ENCODE measurements at regions not wholly inside any gene's neighbourhood (a gene's known extent, or its start where the extent isn't known, plus 50 kb on each side); places are given as distances from the start of the nearest gene placed in this dataset.

DNA sequence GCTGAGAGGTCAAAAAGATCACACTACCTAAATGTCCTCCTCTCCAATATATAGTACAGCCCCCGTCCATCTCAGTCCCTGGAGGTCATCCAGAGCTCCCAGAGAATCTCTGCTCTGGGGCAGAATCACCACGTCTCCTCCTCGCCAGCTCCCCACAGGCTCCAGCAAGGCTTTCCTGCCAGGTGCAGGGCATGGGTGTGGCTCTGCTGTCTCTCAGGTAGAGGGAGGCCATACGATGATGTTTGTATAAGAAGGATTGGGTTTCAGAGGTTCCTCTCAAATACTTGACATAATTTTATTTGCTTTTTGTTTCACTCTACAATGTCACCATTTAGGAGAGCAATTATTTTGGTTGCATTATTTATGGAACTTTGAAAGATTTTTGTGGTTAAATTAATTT, 98.3 kb upstream of the PRSS58 start:
- intact Hi-C loops (cut with DNase I; ENCODE audit: low total_unique reads) (no loop called here), in situ Hi-C loops (cut with MboI; ENCODE audit: low pct_ligation_motif_present in 1 of 4, low pct_unique_long_range_greater_than_20kb in 1 of 4, low sequenced_read_pairs in 3 of 4) (no loop called here)
- no peaks in the 10 kb centered on the region for H3K9me3 ChIP-seq
- no peak for DNase-seq
- H3K27me3 ChIP-seq, result no peaks in the 10 kb centered on the region
- TF ChIP-seq, protein P1, sequence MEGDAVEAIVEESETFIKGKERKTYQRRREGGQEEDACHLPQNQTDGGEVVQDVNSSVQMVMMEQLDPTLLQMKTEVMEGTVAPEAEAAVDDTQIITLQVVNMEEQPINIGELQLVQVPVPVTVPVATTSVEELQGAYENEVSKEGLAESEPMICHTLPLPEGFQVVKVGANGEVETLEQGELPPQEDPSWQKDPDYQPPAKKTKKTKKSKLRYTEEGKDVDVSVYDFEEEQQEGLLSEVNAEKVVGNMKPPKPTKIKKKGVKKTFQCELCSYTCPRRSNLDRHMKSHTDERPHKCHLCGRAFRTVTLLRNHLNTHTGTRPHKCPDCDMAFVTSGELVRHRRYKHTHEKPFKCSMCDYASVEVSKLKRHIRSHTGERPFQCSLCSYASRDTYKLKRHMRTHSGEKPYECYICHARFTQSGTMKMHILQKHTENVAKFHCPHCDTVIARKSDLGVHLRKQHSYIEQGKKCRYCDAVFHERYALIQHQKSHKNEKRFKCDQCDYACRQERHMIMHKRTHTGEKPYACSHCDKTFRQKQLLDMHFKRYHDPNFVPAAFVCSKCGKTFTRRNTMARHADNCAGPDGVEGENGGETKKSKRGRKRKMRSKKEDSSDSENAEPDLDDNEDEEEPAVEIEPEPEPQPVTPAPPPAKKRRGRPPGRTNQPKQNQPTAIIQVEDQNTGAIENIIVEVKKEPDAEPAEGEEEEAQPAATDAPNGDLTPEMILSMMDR (IDR thresholded peaks at IDR 0.05), result no peak
- TF ChIP-seq EP300 (IDR thresholded peaks at IDR 0.05; ENCODE audit: low read depth) (no peak), POLR2AphosphoS5 (IDR thresholded peaks at IDR 0.05) (no peak), POLR2A (IDR thresholded peaks at IDR 0.05) (no peak)
- no peak overlapping the region for H3K27ac ChIP-seq
- 23% methylated on average over 4 of the region's 4 CpGs; no CpG with 5 or more reads in 1 of the 2 donors for WGBS, 2 donors (ENCODE audit: low coverage in 1 of 2)
- no peaks in the 10 kb centered on the region for H3K36me3 ChIP-seq
- H3K4me1 ChIP-seq, result peaks cover 0 to 5% (median 0%) of the 10 kb centered on the region in 4 donors
- no peak overlapping the region for H3K4me3 ChIP-seq

DNA sequence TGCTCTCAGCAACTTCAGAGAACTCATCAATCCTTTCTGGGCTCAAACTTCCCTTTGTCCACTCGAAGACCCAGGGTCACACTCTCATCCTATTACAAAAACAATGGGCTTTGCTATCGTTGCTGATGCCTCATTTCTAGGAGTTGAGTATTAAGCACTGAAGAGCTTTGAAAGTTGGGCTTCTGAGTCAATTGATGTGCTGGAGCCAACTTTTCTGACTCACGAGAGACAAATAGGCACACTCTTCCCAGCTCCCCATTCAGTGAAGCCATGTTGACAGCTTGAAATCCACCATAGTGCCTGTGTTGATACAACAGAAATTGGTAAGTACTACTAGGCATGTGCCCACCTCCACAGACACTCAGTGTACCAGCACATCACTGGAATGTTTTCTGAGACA, 97.5 kb upstream of the PRSS58 start:
- H3K27me3 ChIP-seq, result no peaks in the 10 kb centered on the region
- intact Hi-C loops (cut with DNase I; ENCODE audit: low total_unique reads) (no loop called here), in situ Hi-C loops (cut with MboI; ENCODE audit: low pct_ligation_motif_present in 1 of 4, low pct_unique_long_range_greater_than_20kb in 1 of 4, low sequenced_read_pairs in 3 of 4) (no loop called here)
- no peaks in the 10 kb centered on the region for H3K36me3 ChIP-seq
- H3K9me3 ChIP-seq, result no peaks in the 10 kb centered on the region
- no peak overlapping the region for H3K4me3 ChIP-seq
- no peak for DNase-seq
- TF ChIP-seq EP300 (IDR thresholded peaks at IDR 0.05; ENCODE audit: low read depth) (no peak), POLR2A (IDR thresholded peaks at IDR 0.05) (no peak)
- 57 to 82% methylated on average over 2 to 3 of the region's 3 CpGs for WGBS, 2 donors (ENCODE audit: low coverage in 1 of 2)
- H3K4me1 ChIP-seq, result peaks cover 0 to 5% (median 0%) of the 10 kb centered on the region in 4 donors
- H3K27ac ChIP-seq, result no peak overlapping the region

DNA sequence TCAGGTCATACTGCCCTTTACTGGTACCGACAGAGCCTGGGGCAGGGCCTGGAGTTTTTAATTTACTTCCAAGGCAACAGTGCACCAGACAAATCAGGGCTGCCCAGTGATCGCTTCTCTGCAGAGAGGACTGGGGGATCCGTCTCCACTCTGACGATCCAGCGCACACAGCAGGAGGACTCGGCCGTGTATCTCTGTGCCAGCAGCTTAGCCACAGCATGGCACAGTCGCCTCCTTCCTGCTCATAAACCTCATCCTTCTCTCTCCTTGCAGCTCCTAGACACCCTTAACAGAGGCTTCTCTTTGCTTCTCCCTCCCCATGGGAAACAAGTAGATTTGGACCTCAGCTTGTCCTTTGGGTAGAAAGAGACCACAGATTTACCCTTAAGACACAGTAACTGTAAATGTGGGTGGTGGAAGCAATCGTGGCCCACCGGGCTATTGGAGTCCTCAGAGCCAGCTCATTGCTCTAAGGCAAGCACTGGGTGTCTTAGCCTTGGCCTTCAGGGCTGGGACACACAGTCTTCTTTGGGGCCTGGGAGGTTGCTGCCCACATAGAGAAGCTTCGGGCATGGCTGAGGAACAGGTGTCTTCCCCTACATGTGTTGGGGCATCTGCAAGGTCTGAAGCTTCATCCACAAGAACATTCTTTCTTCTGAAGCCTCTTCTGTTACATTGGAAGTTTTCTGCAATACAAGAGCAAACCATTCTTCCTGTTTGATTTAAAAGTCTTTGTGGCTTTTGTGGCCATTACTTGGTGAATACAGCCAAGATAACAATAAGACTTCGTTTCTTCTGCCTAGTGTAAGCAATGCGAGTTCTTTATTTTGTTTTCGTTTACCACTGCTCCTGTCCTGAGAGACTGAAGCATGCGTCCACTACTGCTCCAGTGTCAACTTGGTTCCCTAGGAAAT, 95.5 kb upstream of the PRSS58 start:
- 74 to 75% methylated on average over 4 to 15 of the region's 15 CpGs for WGBS, 2 donors (ENCODE audit: low coverage in 1 of 2)
- Histone ChIP-seq H3K4me1 (peaks cover 0 to 5% (median 0%) of the 10 kb centered on the region in 4 donors), H3K36me3 (no peaks in the 10 kb centered on the region), H3K27ac (no peak overlapping the region), H3K9me3 (no peaks in the 10 kb centered on the region), H3K27me3 (no peaks in the 10 kb centered on the region), H3K4me3 (no peak overlapping the region)
- intact Hi-C loops (cut with DNase I; ENCODE audit: low total_unique reads) (no loop called here), in situ Hi-C loops (cut with MboI; ENCODE audit: low pct_ligation_motif_present in 1 of 4, low pct_unique_long_range_greater_than_20kb in 1 of 4, low sequenced_read_pairs in 3 of 4) (no loop called here)
- TF ChIP-seq, protein P1 (IDR thresholded peaks at IDR 0.05), result no peak
- TF ChIP-seq EP300 (IDR thresholded peaks at IDR 0.05; ENCODE audit: low read depth), result no peak
- no peak for TF ChIP-seq POLR2AphosphoS5 (IDR thresholded peaks at IDR 0.05)
- no peak for TF ChIP-seq POLR2A (IDR thresholded peaks at IDR 0.05)
- DNase-seq, result no peak

DNA sequence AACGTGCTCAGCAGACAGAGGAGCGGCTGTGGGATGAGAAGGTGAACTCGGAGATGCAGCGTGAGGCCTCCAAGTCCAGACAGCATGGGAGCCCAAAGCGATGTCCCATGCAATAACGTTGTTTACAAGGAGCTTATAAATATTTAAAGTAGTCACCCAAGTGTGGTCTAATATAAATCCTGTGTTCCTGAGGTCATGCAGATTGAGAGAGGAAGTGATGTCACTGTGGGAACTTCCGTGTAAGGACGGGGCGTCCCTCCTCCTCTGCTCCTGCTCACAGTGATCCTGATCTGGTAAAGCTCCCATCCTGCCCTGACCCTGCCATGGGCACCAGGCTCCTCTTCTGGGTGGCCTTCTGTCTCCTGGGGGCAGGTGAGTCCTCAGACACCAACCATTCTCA, 94.7 kb upstream of the PRSS58 start:
- intact Hi-C loops (cut with DNase I; ENCODE audit: low total_unique reads), result no loop called here
- no peak for TF ChIP-seq POLR2AphosphoS5 (IDR thresholded peaks at IDR 0.05)
- TF ChIP-seq, protein P1 (IDR thresholded peaks at IDR 0.05), result no peak
- no peak for TF ChIP-seq POLR2A (IDR thresholded peaks at IDR 0.05)
- TF ChIP-seq EP300 (IDR thresholded peaks at IDR 0.05; ENCODE audit: low read depth), result no peak
- H3K4me3 ChIP-seq, result no peak overlapping the region
- H3K27ac ChIP-seq, result no peak overlapping the region
- H3K4me1 ChIP-seq, result no peaks in the 10 kb centered on the region
- no peaks in the 10 kb centered on the region for H3K36me3 ChIP-seq
- 59 to 67% methylated on average over 3 to 9 of the region's 9 CpGs for WGBS, 2 donors (ENCODE audit: low coverage in 1 of 2)
- no peak for DNase-seq
- H3K27me3 ChIP-seq, result no peaks in the 10 kb centered on the region
- H3K9me3 ChIP-seq, result no peaks in the 10 kb centered on the region
- in situ Hi-C loops (cut with MboI; ENCODE audit: low pct_ligation_motif_present in 1 of 4, low pct_unique_long_range_greater_than_20kb in 1 of 4, low sequenced_read_pairs in 3 of 4), result no loop called here
